B cell (primary cell): ENCODE measurements at regions not wholly inside any gene's neighbourhood (a gene's known extent, or its start where the extent isn't known, plus 50 kb on each side); places are given as distances from the start of the nearest gene placed in this dataset.

Experiments
- ATAC-seq: fragments of 200-7000 bp; cut with Tn5 transposase; one replicate; pipeline ENCODE4 v1.10.0; 2021; ENCODE audit warnings: low read depth, mild to moderate bottlenecking, moderate number of reproducible peaks, moderate library complexity
- CTCF ChIA-PET: fragments of 350-600 bp; sonication (Branson Sonifier 250); formaldehyde crosslinking; loops from one replicate; lab custom pipeline; 2021; ENCODE audit warnings: antibody characterized with exemption, inconsistent platforms; lab: Charles Lee
- POLR2A ChIA-PET: fragments of 350-600 bp; sonication (Branson Sonifier 250); formaldehyde crosslinking; loops from one replicate; lab custom pipeline; 2021; ENCODE audit warnings: antibody characterized with exemption; lab: Charles Lee
- DNase-seq: peaks from one replicate; pipeline ENCODE4 v3.0.0; 2013
- H2AFZ ChIP-seq: 2 replicates; pipeline ENCODE4 v1.6.1; 2012; ENCODE audit warnings: mild to moderate bottlenecking, low read depth, low read length; ENCODE audit not compliant: insufficient read depth, poor library complexity, severe bottlenecking
- H3K27ac ChIP-seq, 2 donors: 1 replicate in 1 of 2; 2 replicates in 1 of 2; pipeline ENCODE4 v1.5.1; 2012 to 2013; ENCODE audit warnings: low read length in 2 of 2, mild to moderate bottlenecking in 2 of 2, moderate library complexity in 1 of 2
- H3K27me3 ChIP-seq, 4 experiments: fragments of 200-600 bp in 1 of 4; sonication (generic) in 1 of 4; replicated peaks in 1 of 4; 1 replicate in 2 of 4; 2 replicates in 2 of 4; pipeline versions ENCODE4 v1.6.1 to v1.7.0; 2013 to 2016; ENCODE audit warnings: low read length in 3 of 4, mild to moderate bottlenecking in 2 of 4, mixed read lengths in 1 of 4, moderate library complexity in 1 of 4; ENCODE audit not compliant: insufficient read depth in 4 of 4, control insufficient read depth in 3 of 4; ENCODE audit errors: control extremely low read depth in 1 of 4
- H3K36me3 ChIP-seq, 2 experiments: replicated peaks in 1 of 2; 1 replicate in 1 of 2; 2 replicates in 1 of 2; pipeline versions ENCODE4 v1.6.1 to v1.7.1; 2013; ENCODE audit warnings: low read length in 1 of 2; ENCODE audit not compliant: insufficient read depth in 2 of 2, control insufficient read depth in 1 of 2; ENCODE audit errors: control extremely low read depth in 1 of 2, extremely low read depth in 1 of 2
- H3K4me1 ChIP-seq, 2 donors: fragments of 200-600 bp in 1 of 2; sonication (generic) in 1 of 2; 1 replicate in 1 of 2; 2 replicates in 1 of 2; pipeline versions ENCODE4 v1.5.1 to v1.6.1; 2013 to 2017; ENCODE audit warnings: low read length in 2 of 2; ENCODE audit not compliant: control insufficient read depth in 2 of 2, insufficient read depth in 2 of 2
- H3K4me2 ChIP-seq: replicated peaks from 2 replicates; pipeline ENCODE3; 2012; ENCODE audit warnings: mild to moderate bottlenecking, low read depth, low read length; ENCODE audit not compliant: poor library complexity, severe bottlenecking
- H3K4me3 ChIP-seq, 5 experiments: fragments of 200-600 bp in 1 of 5; sonication (generic) in 1 of 5; 1 replicate in 3 of 5; 2 replicates in 2 of 5; pipeline versions ENCODE4 v1.5.1 to v1.7.0; 2011 to 2016; ENCODE audit warnings: low read length in 4 of 5, mild to moderate bottlenecking in 4 of 5, low read depth in 2 of 5, control low read depth in 1 of 5, moderate library complexity in 1 of 5; ENCODE audit not compliant: insufficient read depth in 1 of 5; ENCODE audit errors: control extremely low read depth in 1 of 5, extremely low read depth in 1 of 5
- H3K79me2 ChIP-seq: fragments of 200-600 bp; sonication (generic); one replicate; pipeline ENCODE4 v1.6.0; 2016; ENCODE audit warnings: low read length; ENCODE audit not compliant: control insufficient read depth, insufficient read depth
- H3K9ac ChIP-seq: fragments of 200-600 bp; sonication (generic); 2 replicates; pipeline ENCODE4 v1.6.1; 2017; ENCODE audit warnings: mild to moderate bottlenecking, low read length, moderate library complexity
- H3K9me3 ChIP-seq, 3 donors: one replicate each; pipeline versions ENCODE4 v1.6.1 to v1.7.1; 2013; ENCODE audit warnings: low read length in 2 of 3; ENCODE audit not compliant: control insufficient read depth in 2 of 3, insufficient read depth in 1 of 3; ENCODE audit errors: control extremely low read depth in 1 of 3
- H4K20me1 ChIP-seq: 2 replicates; pipeline ENCODE4 v1.6.0; 2012; ENCODE audit warnings: mild to moderate bottlenecking, low read length; ENCODE audit not compliant: insufficient read depth, control insufficient read depth, poor library complexity, severe bottlenecking
- H3K27ac Mint-ChIP-seq: one replicate; pipeline ENCODE4 v1.8.0; 2021; ENCODE audit warnings: mixed read lengths
- H3K27me3 Mint-ChIP-seq: one replicate; pipeline ENCODE4 v1.8.0; 2021; ENCODE audit warnings: mixed read lengths
- H3K4me1 Mint-ChIP-seq: one replicate; pipeline ENCODE4 v1.8.0; 2021; ENCODE audit warnings: mixed read lengths
- H3K4me3 Mint-ChIP-seq: one replicate; pipeline ENCODE4 v1.8.0; 2021; ENCODE audit warnings: mixed read lengths
- H3K9me3 Mint-ChIP-seq: one replicate; pipeline ENCODE4 v1.8.0; 2022; ENCODE audit warnings: mixed read lengths; ENCODE audit not compliant: insufficient read depth
- CTCF ChIP-seq: fragments of 200-600 bp; IDR thresholded peaks from one replicate; pipeline ENCODE4 v1.8.0; 2022; ENCODE audit warnings: antibody characterized with exemption, mild to moderate bottlenecking
- EZH2 ChIP-seq: IDR thresholded peaks from 2 replicates; pipeline ENCODE4 v1.6.1; 2012; ENCODE audit warnings: borderline replicate concordance, low read depth, mild to moderate bottlenecking, moderate library complexity, low read length; ENCODE audit not compliant: insufficient read depth, poor library complexity, severe bottlenecking
- WGBS: methylation state at CpG from one replicate; pipeline ENCODE4 v1.1.5; 2013; ENCODE audit warnings: missing lambda C conversion rate; ENCODE audit not compliant: insufficient coverage; 5-methylcytosine and 5-hydroxymethylcytosine counted together
- intact Hi-C: fragments of 100-400 bp; cut with micrococcal nuclease; formaldehyde crosslinking; loops from one replicate; pipeline ENCODE4 v1.10.0; 2022

GRCh38 chr10:130401860-130402765 is 265.9 kb downstream of the GLRX3 start:
- no peaks in the 10 kb centered on the region for H3K27me3 ChIP-seq
- H3K27ac ChIP-seq: no peak overlapping the region
- no peak overlapping the region for H3K4me3 Mint-ChIP-seq
- no peaks in the 10 kb centered on the region for H3K27me3 Mint-ChIP-seq
- H3K4me2 ChIP-seq: no peak overlapping the region
- peaks cover 6% of the 10 kb centered on the region for H3K9me3 Mint-ChIP-seq
- H3K79me2 ChIP-seq: no peaks in the 10 kb centered on the region
- H3K4me1 Mint-ChIP-seq: no peaks in the 10 kb centered on the region
- H3K9me3 ChIP-seq: peaks cover 0 to 23% (median 0%) of the 10 kb centered on the region in 3 donors
- H2AFZ ChIP-seq: no peak overlapping the region
- DNase-seq (no peak), ATAC-seq (no peak)
- H4K20me1 ChIP-seq: no peaks in the 10 kb centered on the region
- H3K27ac Mint-ChIP-seq: no peak overlapping the region
- no peak for TF ChIP-seq EZH2
- TF ChIP-seq CTCF: no peak
- no peak overlapping the region for H3K4me3 ChIP-seq
- H3K4me1 ChIP-seq: no peaks in the 10 kb centered on the region
- no peaks in the 10 kb centered on the region for H3K36me3 ChIP-seq
- ChIA-PET CTCF (no interaction called here), POLR2A (no interaction called here)
- intact Hi-C loops: no loop called here
- 89% methylated on average over 15 of the region's 16 CpGs for WGBS
- no peak overlapping the region for H3K9ac ChIP-seq
